Fibroblast of villous mesenchyme (primary cell): ENCODE measurements at regions not wholly inside any gene's neighbourhood (a gene's known extent, or its start where the extent isn't known, plus 50 kb on each side); places are given as distances from the start of the nearest gene placed in this dataset.

Source experiments
- DNase-seq: peaks from one replicate; pipeline ENCODE4 v3.0.0-alpha.2; 2010; ENCODE audit warnings: low read depth
- H3K4me3 ChIP-seq: 2 replicates; pipeline ENCODE4 v1.5.1; 2011; ENCODE audit warnings: low read depth, mild to moderate bottlenecking, low read length
- CTCF ChIP-seq: IDR thresholded peaks from 2 replicates; pipeline ENCODE4 v1.5.1; 2012; ENCODE audit warnings: low read depth, mild to moderate bottlenecking, low read length; ENCODE audit not compliant: insufficient read depth

- no peak for TF ChIP-seq CTCF
- H3K4me3 ChIP-seq: no peak overlapping the region
- DNase-seq: no peak
Measured at GRCh38 chr10:130372222-130372621, 236.0 kb downstream of the GLRX3 start.

GRCh38 chr10:130372866-130373265 is 236.7 kb downstream of the GLRX3 start:
- no peak for DNase-seq
- TF ChIP-seq CTCF: no peak
- no peak overlapping the region for H3K4me3 ChIP-seq

GRCh38 chr10:130377986-130378540 is 241.9 kb downstream of the GLRX3 start:
- H3K4me3 ChIP-seq: no peak overlapping the region
- TF ChIP-seq CTCF: no peak
- DNase-seq: no peak

GRCh38 chr10:130378556-130379400 is 242.6 kb downstream of the GLRX3 start:
- no peak for DNase-seq
- TF ChIP-seq CTCF: no peak
- no peak overlapping the region for H3K4me3 ChIP-seq

GRCh38 chr10:130380056-130380455 is 243.9 kb downstream of the GLRX3 start:
- H3K4me3 ChIP-seq: no peak overlapping the region
- no peak for TF ChIP-seq CTCF
- DNase-seq: no peak

- H3K4me3 ChIP-seq: no peak overlapping the region
- DNase-seq: no peak
- TF ChIP-seq CTCF: no peak
Measured at GRCh38 chr10:130382031-130382430, 245.8 kb downstream of the GLRX3 start.
